GM12801 (cell line): ENCODE measurements at regions not wholly inside any gene's neighbourhood (a gene's known extent, or its start where the extent isn't known, plus 50 kb on each side); places are given as distances from the start of the nearest gene placed in this dataset.

Source experiments
- TF ChIP-seq, protein P1 (sequence below): IDR thresholded peaks from one replicate; pipeline ENCODE4 v1.5.1; 2011; ENCODE audit warnings: control low read depth; ENCODE audit not compliant: insufficient read length; ENCODE audit errors: extremely low read depth

DNA sequence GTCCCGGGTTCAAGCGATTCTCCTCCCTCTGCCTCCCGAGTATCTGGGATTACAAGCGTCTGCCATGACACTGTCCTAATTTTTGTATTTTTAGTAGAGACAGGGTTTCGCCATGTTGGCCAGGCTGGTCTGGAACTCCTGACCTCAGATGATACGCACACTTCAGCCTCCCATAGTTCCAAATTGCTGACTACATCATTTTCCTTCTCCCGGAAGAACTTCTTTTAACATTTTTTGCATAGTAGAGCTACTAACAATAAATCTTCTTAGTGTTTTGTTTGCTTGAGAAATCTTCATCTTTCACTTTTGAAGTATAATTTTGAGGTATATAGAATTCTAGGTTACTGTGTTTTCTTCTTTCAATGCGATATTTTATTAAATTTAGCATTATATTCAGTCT is 1415.1 kb upstream of the RAG2 start:
- TF ChIP-seq, protein P1, sequence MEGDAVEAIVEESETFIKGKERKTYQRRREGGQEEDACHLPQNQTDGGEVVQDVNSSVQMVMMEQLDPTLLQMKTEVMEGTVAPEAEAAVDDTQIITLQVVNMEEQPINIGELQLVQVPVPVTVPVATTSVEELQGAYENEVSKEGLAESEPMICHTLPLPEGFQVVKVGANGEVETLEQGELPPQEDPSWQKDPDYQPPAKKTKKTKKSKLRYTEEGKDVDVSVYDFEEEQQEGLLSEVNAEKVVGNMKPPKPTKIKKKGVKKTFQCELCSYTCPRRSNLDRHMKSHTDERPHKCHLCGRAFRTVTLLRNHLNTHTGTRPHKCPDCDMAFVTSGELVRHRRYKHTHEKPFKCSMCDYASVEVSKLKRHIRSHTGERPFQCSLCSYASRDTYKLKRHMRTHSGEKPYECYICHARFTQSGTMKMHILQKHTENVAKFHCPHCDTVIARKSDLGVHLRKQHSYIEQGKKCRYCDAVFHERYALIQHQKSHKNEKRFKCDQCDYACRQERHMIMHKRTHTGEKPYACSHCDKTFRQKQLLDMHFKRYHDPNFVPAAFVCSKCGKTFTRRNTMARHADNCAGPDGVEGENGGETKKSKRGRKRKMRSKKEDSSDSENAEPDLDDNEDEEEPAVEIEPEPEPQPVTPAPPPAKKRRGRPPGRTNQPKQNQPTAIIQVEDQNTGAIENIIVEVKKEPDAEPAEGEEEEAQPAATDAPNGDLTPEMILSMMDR, result no peak

DNA sequence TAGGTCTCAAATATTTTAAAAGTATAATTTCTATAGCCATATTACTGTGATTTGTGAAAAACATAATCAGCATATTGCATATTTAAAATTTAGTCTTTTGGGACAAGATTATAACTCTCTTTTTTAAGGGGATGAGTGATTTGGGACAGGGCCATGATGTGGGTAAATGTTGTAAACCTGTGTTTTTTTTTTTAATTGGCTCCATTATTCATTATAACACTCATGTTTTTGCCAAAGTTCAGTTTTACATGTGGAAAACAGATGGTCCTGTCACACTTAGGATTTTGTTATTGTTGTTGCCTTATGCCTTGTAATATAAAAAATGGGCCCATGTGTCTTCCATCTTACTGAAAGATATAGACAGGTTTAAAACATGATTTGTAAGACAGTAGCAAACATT is 1413.5 kb upstream of the RAG2 start:
- TF ChIP-seq, protein P1, result no peak

DNA sequence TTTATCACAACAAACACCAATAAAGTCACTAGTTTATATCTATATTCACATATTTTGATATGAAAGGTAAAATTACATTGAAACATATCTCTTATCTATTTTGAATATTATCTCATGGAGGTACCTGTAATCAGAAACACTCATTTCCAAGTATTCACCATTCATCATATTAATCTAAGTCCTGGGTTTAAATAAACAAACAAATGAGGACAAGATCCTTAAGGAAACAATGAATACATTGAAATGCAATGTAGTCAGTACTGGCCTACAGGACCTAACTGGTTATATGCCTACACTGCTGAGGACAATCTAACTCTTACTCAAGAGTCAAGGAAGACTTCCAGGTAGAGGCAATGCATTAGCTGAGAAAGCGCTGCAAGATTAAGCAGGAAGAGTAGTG is 1411.9 kb upstream of the RAG2 start:
- TF ChIP-seq, protein P1, result no peak

DNA sequence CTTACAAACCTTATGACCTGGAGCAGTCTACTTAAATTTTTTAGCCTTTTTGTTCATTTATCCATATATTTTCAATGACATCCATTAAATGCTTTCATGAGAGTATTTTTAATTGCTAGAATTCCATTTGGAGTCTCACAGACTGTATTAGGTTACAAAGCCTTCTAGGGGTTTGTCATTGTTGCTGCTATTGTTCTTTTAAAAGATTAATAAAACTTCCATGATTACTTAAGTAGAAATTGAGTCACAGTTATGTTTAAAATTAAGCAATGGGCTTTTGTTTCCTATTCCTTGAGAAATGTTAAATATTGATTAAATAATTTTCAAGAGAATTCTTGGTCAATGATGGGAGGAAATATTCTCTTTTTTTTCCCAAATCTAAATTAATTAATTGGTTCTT is 1408.4 kb upstream of the RAG2 start:
- TF ChIP-seq, protein P1, result no peak

DNA sequence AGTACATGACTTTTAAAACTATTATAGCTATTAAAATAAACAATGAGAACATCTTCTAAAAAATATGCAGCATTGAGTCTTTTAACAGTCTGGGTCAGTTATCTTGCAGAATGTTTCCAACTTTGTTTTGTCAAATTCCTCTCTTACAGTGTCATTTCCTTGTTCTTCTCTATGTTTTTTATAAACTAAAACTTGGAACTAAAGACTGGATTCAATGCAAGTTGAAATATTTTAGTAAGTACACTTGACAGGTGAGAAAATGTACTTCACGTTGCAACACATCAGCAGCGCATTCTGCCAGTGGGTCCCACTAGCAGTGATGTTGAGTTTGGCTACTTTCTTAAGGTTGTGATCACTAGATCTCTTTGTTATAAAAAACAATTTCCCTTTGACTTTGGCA is 1407.6 kb upstream of the RAG2 start:
- TF ChIP-seq, protein P1, result no peak

DNA sequence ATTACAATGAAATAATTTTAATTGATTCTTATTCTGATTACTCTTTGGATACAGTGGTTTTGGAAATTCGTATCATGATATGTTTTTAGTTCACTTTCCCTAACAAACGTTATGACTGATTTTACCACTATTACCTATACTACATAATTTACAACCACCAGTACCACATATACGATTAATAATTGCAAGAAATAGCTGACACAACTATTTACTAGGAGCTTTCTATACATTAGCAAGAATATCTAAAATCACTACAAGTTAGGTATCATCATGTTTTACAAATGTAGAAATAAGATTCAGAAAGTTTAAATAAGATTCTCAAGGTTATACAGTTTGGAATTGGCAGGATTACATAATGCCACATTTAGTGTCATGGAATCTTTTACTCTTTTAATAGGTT is 1401.1 kb upstream of the RAG2 start:
- TF ChIP-seq, protein P1, result no peak

DNA sequence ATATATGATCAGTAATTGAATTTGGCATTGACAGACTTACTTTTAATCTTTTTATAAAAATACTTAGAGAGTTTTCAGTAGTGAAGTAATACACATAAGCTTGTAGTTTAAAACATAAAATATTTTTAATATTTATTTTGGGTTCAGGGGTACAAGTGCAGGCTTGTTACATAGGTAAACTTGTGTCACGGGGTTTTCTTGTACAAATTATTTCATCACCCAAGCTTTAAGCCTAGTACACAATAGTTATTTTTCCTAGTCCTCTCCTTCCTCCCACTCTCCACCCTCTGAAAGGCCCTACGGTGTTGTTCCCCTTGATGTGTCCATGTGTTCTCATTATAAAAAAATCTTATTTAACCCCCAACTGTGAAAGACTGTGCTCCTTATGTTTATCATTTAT is 1397.8 kb upstream of the RAG2 start:
- TF ChIP-seq, protein P1, result no peak

DNA sequence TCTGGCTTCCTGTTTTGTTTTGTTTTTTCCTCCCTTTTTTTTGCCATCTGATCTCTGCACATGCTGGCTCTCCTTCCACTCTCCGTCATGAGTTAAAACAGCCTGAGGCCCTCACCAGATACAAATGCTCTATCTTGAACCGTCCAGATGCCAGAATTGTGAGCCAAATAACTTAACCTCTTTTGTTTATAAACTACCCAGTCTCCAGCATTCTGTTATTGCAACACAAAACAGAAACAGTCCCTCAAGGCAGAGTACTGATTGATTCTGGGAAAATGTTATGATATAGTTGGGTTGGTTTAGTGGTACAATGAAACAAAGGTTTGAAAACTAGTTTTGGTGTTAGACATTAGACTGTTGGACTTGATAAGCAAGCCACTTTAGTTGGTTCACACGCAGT is 1390.0 kb upstream of the RAG2 start:
- TF ChIP-seq, protein P1, result no peak
